ENCODE measurements at regions not wholly inside any gene's neighbourhood (a gene's known extent, or its start where the extent isn't known, plus 50 kb on each side); places are given as distances from the start of the nearest gene placed in this dataset.

DNA sequence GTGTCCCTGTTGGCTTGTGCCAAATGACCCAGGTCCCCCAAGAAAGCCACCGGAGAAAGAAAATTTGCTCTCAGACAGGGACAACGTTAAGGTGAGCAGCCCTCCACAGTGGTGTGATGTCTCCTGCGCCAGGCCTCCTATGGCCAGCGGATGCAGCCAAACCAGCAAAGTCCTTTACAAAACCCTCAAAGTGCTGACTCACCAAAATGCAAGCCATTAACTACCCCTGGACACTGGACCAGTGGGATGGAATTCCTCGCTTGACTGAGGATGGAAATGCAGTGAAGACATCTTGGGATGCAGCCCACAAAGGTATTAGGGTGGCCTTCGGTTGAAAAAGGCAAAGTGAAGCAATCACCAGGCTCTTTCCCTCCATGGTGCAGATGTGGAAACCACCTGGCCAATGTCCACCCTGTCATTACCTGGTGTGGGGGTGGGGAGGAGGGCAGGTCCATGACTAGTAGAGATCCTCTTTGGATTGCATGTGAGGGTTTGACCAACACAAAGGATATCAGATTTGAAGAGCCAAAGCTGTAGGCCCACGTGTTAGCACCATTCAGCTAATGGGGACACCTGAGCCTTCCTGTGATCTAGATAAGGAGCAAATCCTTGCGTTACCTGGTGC, 127.4 kb upstream of the SLC6A11 start:
- ATAC-seq (no peak), DNase-seq (ENCODE audit: low read depth, low spot score) (no peak)
- in situ Hi-C loops (cut with HindIII; ENCODE audit: low pct_unique_long_range_greater_than_20kb, low sequenced_read_pairs) (no loop called here), intact Hi-C loops (cut with micrococcal nuclease; ENCODE audit: unreplicated experiment) (no loop called here)
- Histone ChIP-seq H3K27me3 (ENCODE audit: control insufficient read depth, insufficient read depth, low read length) (peaks cover 4% of the 10 kb centered on the region; the same call in 1 of the 2 replicates), H3K4me3 (ENCODE audit: low read depth in 2 of 2, low read length in 2 of 2) (no peak overlapping the region), H3K27ac (ENCODE audit: low read length) (no peak overlapping the region), H3K36me3 (ENCODE audit: control insufficient read depth, insufficient read depth, low read length) (no peaks in the 10 kb centered on the region), H3K9me3 (ENCODE audit: control insufficient read depth, insufficient read depth, low read depth, low read length) (no peaks in the 10 kb centered on the region), H3K4me1 (ENCODE audit: control insufficient read depth, insufficient read depth, low read length) (no peaks in the 10 kb centered on the region)
- CTCF ChIA-PET, result no interaction called here
- TF ChIP-seq REST (IDR thresholded peaks at IDR 0.05; ENCODE audit: insufficient read depth in 1 of 2, low read depth in 2 of 2, low read length in 1 of 2), result no peak
- no TSS peak for BruUV-seq (replicated peaks)
- POLR2A ChIA-PET, result no interaction called here

DNA sequence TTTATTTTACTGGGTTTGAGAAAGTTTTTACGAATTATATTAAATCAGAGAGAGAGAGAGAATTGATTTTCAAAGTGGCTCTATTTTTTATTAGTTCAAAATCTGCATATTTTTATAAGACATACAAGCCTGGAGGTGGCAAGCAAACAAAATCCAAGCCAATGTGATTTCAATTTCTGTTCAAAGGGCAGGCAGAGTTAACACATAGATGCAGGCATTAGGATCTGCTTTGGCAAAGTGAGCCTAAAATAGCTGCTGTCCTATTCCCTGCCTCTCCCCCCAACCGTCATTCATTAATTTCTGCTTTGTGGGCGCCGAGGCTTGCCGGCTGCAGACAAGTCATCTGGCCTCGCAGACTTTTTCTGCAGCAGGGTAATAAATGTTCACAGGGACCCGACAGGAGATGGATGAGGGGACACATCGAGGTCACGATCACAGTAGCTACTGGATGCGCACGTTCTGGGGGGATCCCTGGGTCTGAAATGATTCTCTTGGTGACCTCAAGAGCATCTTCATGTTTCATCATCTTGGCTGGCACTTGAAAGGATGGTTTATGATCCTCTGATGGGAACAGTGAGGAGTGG, 123.9 kb upstream of the SLC6A11 start:
- no peak for ATAC-seq
- CTCF ChIA-PET, result no interaction called here

More for the DNA sequence above, 123.9 kb upstream of the SLC6A11 start:
- POLR2A ChIA-PET, result no interaction called here
- H3K36me3 ChIP-seq (ENCODE audit: control insufficient read depth, insufficient read depth, low read length), result no peaks in the 10 kb centered on the region
- no peaks in the 10 kb centered on the region for H3K9me3 ChIP-seq (ENCODE audit: control insufficient read depth, insufficient read depth, low read depth, low read length)
- BruUV-seq (replicated peaks), result no TSS peak
- no peak overlapping the region for H3K27ac ChIP-seq (ENCODE audit: low read length)
- no peak for DNase-seq (ENCODE audit: low read depth, low spot score)
- no peak overlapping the region for H3K4me3 ChIP-seq (ENCODE audit: low read depth in 2 of 2, low read length in 2 of 2)
- intact Hi-C loops (cut with micrococcal nuclease; ENCODE audit: unreplicated experiment) (no loop called here), in situ Hi-C loops (cut with HindIII; ENCODE audit: low pct_unique_long_range_greater_than_20kb, low sequenced_read_pairs) (no loop called here)
- no peak for TF ChIP-seq TCF7L2 (IDR thresholded peaks at IDR 0.05; ENCODE audit: low read depth, low read length)
- TF ChIP-seq CTCF (IDR thresholded peaks at IDR 0.05), result no peak
- no peak for TF ChIP-seq SIN3A (IDR thresholded peaks at IDR 0.05; ENCODE audit: borderline replicate concordance, insufficient read depth, low read depth, low read length)
- TF ChIP-seq POLR2AphosphoS5 (IDR thresholded peaks at IDR 0.05; ENCODE audit: low read depth, low read length), result no peak
- TF ChIP-seq REST (IDR thresholded peaks at IDR 0.05; ENCODE audit: insufficient read depth in 1 of 2, low read depth in 2 of 2, low read length in 1 of 2), result no peak
- no peaks in the 10 kb centered on the region for H3K4me1 ChIP-seq (ENCODE audit: control insufficient read depth, insufficient read depth, low read length)
- peaks cover 4% of the 10 kb centered on the region; the same call in 1 of the 2 replicates for H3K27me3 ChIP-seq (ENCODE audit: control insufficient read depth, insufficient read depth, low read length)
